ENCODE measurements at regions not wholly inside any gene's neighbourhood (a gene's known extent, or its start where the extent isn't known, plus 50 kb on each side); places are given as distances from the start of the nearest gene placed in this dataset.

DNA sequence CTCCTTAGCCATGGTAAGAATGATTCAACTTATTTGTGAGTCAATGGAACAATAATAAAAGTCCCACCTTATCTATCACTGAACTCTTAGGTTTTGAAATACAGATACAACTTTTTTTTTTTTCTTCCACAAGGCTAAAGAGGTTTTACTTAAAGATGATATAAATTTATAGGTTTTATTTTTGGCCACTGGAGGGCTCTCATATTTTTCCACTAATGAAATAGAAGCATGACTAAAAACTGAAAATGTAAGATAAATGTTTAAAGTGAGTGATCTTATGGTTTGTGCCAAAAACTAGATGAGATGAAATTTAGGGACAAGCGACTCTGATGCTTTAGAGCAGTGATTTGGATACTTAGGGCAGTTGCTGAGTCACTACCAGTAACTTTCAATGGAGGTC lies 499.0 kb downstream of the NUF2 start:
- Histone ChIP-seq H3K4me1 (no peaks in the 10 kb centered on the region), H3K4me3 (no peak overlapping the region), H3K27ac (no peak overlapping the region), H3K27me3 (no peaks in the 10 kb centered on the region), H3K36me3 (no peaks in the 10 kb centered on the region), H3K9me3 (no peaks in the 10 kb centered on the region)
- intact Hi-C loops (cut with DNase I; ENCODE audit: low total_unique reads) (no loop called here), in situ Hi-C loops (cut with MboI; ENCODE audit: low sequenced_read_pairs in 4 of 4) (no loop called here)
- TF ChIP-seq, protein P1, sequence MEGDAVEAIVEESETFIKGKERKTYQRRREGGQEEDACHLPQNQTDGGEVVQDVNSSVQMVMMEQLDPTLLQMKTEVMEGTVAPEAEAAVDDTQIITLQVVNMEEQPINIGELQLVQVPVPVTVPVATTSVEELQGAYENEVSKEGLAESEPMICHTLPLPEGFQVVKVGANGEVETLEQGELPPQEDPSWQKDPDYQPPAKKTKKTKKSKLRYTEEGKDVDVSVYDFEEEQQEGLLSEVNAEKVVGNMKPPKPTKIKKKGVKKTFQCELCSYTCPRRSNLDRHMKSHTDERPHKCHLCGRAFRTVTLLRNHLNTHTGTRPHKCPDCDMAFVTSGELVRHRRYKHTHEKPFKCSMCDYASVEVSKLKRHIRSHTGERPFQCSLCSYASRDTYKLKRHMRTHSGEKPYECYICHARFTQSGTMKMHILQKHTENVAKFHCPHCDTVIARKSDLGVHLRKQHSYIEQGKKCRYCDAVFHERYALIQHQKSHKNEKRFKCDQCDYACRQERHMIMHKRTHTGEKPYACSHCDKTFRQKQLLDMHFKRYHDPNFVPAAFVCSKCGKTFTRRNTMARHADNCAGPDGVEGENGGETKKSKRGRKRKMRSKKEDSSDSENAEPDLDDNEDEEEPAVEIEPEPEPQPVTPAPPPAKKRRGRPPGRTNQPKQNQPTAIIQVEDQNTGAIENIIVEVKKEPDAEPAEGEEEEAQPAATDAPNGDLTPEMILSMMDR (IDR thresholded peaks at IDR 0.05 in 4 of 5, conservative IDR thresholded peaks at IDR 0.05 in 1 of 5), result peak in 2 of 5 experiments; percentile 7 to 14
- TF ChIP-seq POLR2A (IDR thresholded peaks at IDR 0.05), result no peak
- ATAC-seq (no peak), DNase-seq (no peak)

GRCh38 chr1:163821679-163822078 lies 499.9 kb downstream of the NUF2 start:
- intact Hi-C loops (cut with DNase I; ENCODE audit: low total_unique reads), result no loop called here
- in situ Hi-C loops (cut with MboI; ENCODE audit: low sequenced_read_pairs in 4 of 4), result no loop called here
- DNase-seq, result no peak
- peaks cover 4 to 8% of the 10 kb centered on the region in 2 donors for H3K4me1 ChIP-seq
- no peak for ATAC-seq
- H3K9me3 ChIP-seq, result no peaks in the 10 kb centered on the region
- H3K36me3 ChIP-seq, result no peaks in the 10 kb centered on the region
- no peak for TF ChIP-seq POLR2A (IDR thresholded peaks at IDR 0.05)
- TF ChIP-seq, protein P1 (IDR thresholded peaks at IDR 0.05 in 4 of 5, conservative IDR thresholded peaks at IDR 0.05 in 1 of 5), result no peak
- H3K27me3 ChIP-seq, result no peaks in the 10 kb centered on the region
- H3K4me3 ChIP-seq, result no peak overlapping the region
- H3K27ac ChIP-seq, result no peak overlapping the region

DNA sequence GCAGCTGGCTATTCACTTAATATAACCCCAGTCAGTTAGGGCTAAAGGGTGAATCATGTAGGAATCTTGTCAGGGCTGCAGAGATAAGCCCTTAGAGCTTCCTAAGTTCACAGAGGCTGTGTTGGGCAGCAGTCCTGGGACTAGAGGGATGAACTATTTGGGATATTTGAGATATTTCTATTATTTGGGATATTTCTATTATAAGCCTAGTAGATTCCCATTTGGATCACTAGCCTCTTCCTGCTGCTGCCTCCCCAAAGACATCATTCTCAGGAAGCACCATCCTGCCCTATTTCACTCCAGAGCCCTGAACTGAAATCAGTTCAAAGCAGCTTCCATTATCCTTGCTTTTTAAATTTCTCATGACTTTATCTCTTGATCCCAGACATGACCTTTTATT lies 501.3 kb downstream of the NUF2 start:
- intact Hi-C loops (cut with DNase I; ENCODE audit: low total_unique reads), result no loop called here
- in situ Hi-C loops (cut with MboI; ENCODE audit: low sequenced_read_pairs in 4 of 4), result no loop called here
- TF ChIP-seq, protein P1 (IDR thresholded peaks at IDR 0.05 in 4 of 5, conservative IDR thresholded peaks at IDR 0.05 in 1 of 5), result no peak
- no peak for TF ChIP-seq POLR2A (IDR thresholded peaks at IDR 0.05)
- Histone ChIP-seq H3K4me3 (no peak overlapping the region), H3K27ac (no peak overlapping the region), H3K4me1 (peaks cover 15 to 19% of the 10 kb centered on the region in 2 donors), H3K27me3 (no peaks in the 10 kb centered on the region), H3K9me3 (no peaks in the 10 kb centered on the region), H3K36me3 (no peaks in the 10 kb centered on the region)
- DNase-seq, result no peak
- ATAC-seq, result no peak

DNA sequence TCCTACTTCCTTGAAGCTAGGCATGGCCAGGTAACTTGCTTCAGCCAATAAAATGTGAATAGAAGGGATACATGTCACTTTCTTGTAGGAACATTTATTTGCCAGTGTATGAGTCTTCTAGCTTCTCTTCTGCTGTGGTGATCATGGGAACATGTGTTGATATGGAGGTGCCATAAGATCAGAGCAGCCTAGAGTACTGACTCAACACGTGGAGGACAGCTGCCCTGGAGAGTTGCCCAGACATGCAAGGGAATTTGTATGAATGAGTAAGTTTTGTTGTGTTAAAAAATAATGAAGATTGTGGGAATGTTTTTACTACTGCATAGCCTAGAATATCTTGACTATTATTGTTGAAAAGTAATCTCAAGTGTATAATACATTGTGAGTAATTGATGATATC lies 502.3 kb downstream of the NUF2 start:
- Histone ChIP-seq H3K27me3 (no peaks in the 10 kb centered on the region), H3K4me1 (peaks cover 15 to 20% of the 10 kb centered on the region in 2 donors), H3K9me3 (no peaks in the 10 kb centered on the region), H3K27ac (no peak overlapping the region), H3K36me3 (no peaks in the 10 kb centered on the region), H3K4me3 (no peak overlapping the region)
- DNase-seq, result no peak
- TF ChIP-seq, protein P1 (IDR thresholded peaks at IDR 0.05 in 4 of 5, conservative IDR thresholded peaks at IDR 0.05 in 1 of 5), result no peak
- no peak for TF ChIP-seq POLR2A (IDR thresholded peaks at IDR 0.05)
- in situ Hi-C loops (cut with MboI; ENCODE audit: low sequenced_read_pairs in 4 of 4), result no loop called here
- no peak for ATAC-seq
- intact Hi-C loops (cut with DNase I; ENCODE audit: low total_unique reads), result no loop called here

GRCh38 chr1:163824490-163824889 lies 502.7 kb downstream of the NUF2 start:
- no peaks in the 10 kb centered on the region for H3K9me3 ChIP-seq
- H3K36me3 ChIP-seq, result no peaks in the 10 kb centered on the region
- in situ Hi-C loops (cut with MboI; ENCODE audit: low sequenced_read_pairs in 4 of 4), result no loop called here
- peaks cover 15 to 20% of the 10 kb centered on the region in 2 donors for H3K4me1 ChIP-seq
- no peak overlapping the region for H3K4me3 ChIP-seq
- no peaks in the 10 kb centered on the region for H3K27me3 ChIP-seq
- ATAC-seq (no peak), DNase-seq (no peak)
- intact Hi-C loops (cut with DNase I; ENCODE audit: low total_unique reads), result no loop called here
- TF ChIP-seq POLR2A (IDR thresholded peaks at IDR 0.05), result no peak
- TF ChIP-seq, protein P1 (IDR thresholded peaks at IDR 0.05 in 4 of 5, conservative IDR thresholded peaks at IDR 0.05 in 1 of 5), result no peak
- no peak overlapping the region for H3K27ac ChIP-seq

Data from gastrocnemius medialis (tissue), 4 donors.